NCI-H2227 treated with DMSO at 0.1 percent for 48 hours (cell line): ENCODE measurements at regions not wholly inside any gene's neighbourhood (a gene's known extent, or its start where the extent isn't known, plus 50 kb on each side); places are given as distances from the start of the nearest gene placed in this dataset.

Experiments
- DNase-seq: peaks from one replicate; lab custom pipeline; 2025; lab: John Stamatoyannopoulos, UW

GRCh38 chr21:38556390-38556789, 58.1 kb upstream of the ERG start:
- no peak for DNase-seq

DNA sequence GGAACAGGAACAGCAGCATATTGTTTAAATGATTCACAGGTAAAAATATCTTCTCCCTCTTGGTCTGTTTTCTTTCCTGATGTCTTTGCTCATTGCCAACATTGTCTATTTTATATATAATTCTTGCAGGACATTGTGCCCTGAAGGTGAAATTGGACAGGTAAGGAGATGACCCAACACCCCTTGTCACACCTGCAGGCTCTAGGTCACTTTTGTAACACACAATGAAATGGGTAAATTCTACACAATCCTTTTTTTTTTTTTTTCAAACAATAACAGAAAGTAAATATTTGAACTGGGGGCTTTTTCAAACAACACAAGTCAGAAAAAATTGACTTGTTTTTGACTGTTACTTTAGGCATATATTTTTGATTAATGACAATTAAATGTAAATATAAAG, 62.9 kb upstream of the ERG start:
- no peak for DNase-seq

- DNase-seq = no peak
Observed at GRCh38 chr21:38561613-38562581, 63.6 kb upstream of the ERG start.

- no peak for DNase-seq
Observed at GRCh38 chr21:38567335-38567969, 69.2 kb upstream of the ERG start.

GRCh38 chr21:38567970-38568360, 69.7 kb upstream of the ERG start:
- DNase-seq = no peak

DNA sequence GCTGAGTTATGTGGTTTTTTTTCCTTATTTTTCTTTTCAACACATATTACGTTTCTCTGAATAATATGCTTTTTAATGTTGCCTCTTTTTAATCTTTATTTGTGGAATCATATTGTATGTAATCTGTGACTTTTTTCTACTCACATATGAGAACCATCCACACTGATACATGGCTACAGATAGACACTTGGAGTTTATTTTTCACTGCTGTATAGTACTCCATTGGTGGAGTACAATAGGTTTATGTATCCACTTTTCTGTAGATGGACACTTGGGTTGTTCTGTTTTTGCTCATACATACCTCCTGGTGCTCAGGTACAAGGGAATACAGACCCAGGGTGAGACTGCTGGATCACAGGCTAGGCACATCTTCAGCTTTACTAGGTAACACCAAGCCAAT, 71.5 kb upstream of the ERG start:
- no peak for DNase-seq

- no peak for DNase-seq
Observed at GRCh38 chr21:38570596-38570995, 72.3 kb upstream of the ERG start.

- no peak for DNase-seq
Observed at GRCh38 chr21:38574895-38575575, 76.8 kb upstream of the ERG start.

DNA sequence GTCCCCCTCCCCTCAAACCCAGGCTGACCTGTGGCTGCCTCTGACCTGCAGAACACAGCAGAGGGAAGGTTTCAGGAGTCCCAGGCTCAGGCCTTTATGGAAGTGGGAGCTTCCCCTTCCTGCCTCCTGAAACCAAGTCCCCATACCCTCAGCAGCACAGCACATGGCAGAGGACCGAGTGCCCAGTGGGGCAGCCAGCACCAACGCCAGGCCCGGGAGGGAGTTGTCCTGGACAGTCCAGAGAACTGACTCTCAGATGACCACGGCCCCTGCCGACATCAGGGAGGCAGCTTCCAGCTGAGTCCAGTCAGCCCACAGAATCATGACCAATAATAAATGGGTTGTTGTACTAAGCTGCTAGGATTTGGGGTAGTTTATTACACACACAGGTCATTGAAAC, 79.6 kb upstream of the ERG start:
- no peak for DNase-seq

GRCh38 chr21:38590449-38591217, 92.4 kb upstream of the ERG start:
- DNase-seq = no peak

- no peak for DNase-seq
Observed at GRCh38 chr21:38591218-38591537, 92.9 kb upstream of the ERG start.

DNA sequence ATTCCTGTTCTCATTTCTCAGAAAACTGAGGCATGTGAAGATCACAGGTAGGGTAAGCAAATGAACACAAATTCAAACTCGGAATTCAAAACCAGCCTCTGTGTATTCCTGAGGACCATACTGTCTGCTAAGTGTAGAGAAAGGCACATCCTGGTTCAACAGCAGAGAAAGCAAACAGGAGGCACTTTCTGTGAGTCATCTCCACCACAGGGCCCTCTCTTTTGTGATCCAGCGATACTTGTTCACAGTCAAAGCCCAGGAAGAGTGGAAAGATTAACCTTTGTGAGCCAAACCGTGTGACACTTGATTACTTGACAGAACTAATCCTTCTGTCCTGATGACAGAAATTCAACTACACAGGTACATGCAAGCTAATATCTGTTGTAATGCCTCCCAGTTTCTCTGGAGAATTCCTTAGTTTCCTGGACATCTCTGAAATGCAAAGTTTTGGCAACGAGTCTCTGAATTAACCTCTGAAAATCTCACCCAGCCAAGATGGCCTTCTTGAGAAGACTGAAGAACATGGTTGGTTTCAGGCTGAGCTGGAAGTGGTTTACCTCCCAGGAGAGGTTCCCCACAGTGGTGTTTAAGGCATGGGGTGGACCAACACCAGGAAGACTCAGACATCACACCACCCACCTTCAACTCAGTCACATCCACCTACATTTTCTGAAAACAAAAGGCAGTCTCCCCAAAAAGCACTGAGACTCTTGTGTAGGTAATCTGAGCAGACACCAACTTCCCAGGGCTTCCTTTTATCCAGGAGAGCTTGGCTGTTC, 98.2 kb upstream of the ERG start:
- DNase-seq = no peak

DNA sequence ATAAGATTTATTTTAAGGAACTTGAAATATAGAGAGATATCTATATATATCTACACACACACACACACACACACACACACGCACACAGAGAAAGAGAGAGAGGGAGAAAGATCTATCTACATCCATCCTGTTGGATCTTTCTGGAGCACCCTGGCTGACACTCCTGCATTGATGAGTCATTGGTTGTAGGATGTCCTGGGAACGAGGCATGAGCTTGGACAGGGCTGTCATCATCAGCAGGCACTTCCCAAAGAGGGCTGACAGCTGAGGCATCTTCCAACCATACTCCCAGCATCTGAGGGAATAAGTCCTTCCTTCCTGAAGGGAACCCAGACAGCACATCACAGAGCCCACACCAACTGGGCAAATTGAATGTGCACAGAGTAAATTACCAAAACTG, 99.1 kb upstream of the ERG start:
- DNase-seq = no peak

DNA sequence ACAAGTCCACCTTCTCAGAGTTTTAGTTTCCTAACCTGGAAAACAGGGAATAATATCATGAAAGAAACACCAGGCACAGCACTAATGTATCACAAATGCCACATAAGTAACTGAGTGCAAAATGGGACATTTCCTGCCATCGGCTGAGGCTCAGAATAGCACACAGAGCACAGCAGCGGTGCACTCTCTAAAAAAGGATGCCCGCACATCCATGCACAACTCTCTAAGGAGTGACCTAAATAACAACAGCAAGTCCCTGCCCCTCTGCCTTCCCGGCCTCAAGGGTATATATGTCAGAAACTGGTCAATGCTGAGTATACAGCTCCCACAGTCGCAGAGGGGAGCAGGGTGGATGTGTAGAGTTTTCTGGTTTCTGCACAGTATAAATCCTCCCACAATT, 100.1 kb upstream of the ERG start:
- no peak for DNase-seq

GRCh38 chr21:38599381-38599975, 101.2 kb upstream of the ERG start:
- no peak for DNase-seq

- no peak for DNase-seq
Observed at GRCh38 chr21:38600106-38600505, 101.8 kb upstream of the ERG start.

- no peak for DNase-seq
Observed at GRCh38 chr21:38605236-38605635, 107.0 kb upstream of the ERG start.

- DNase-seq = no peak
Observed at GRCh38 chr21:38609580-38609979, 111.3 kb upstream of the ERG start.

GRCh38 chr21:38610623-38611251, 112.5 kb upstream of the ERG start:
- no peak for DNase-seq

- no peak for DNase-seq
Observed at GRCh38 chr21:38611277-38611676, 113.0 kb upstream of the ERG start.

GRCh38 chr21:38613686-38614085, 115.4 kb upstream of the ERG start:
- DNase-seq = no peak
